Neutrophil (primary cell): ENCODE measurements at regions not wholly inside any gene's neighbourhood (a gene's known extent, or its start where the extent isn't known, plus 50 kb on each side); places are given as distances from the start of the nearest gene placed in this dataset.
"Not testable (repeated sequence)": the region's sequence is repeated elsewhere in the genome, so short reads cannot be mapped to it uniquely, and the experiment has no call there.

ENCODE experiments used
- H3K27ac ChIP-seq: fragments of 200-600 bp; sonication (generic); 2 replicates; pipeline ENCODE4 v1.5.1; 2016; ENCODE audit warnings: mild to moderate bottlenecking, moderate library complexity
- H3K27me3 ChIP-seq: fragments of 200-600 bp; sonication (generic); 2 replicates; pipeline ENCODE4 v1.6.0; 2016; ENCODE audit warnings: mild to moderate bottlenecking
- H3K36me3 ChIP-seq: fragments of 200-600 bp; sonication (generic); 2 replicates; pipeline ENCODE4 v1.5.1; 2017
- H3K4me1 ChIP-seq, 2 experiments: fragments of 200-600 bp in 1 of 2; sonication (generic) in 1 of 2; 1 replicate in 1 of 2; 2 replicates in 1 of 2; pipeline versions ENCODE4 v1.5.1 to v1.6.1; 2013 to 2016; ENCODE audit warnings: low read depth in 1 of 2, low read length in 1 of 2, mild to moderate bottlenecking in 1 of 2, moderate library complexity in 1 of 2; ENCODE audit not compliant: control insufficient read depth in 1 of 2, insufficient read depth in 1 of 2
- H3K4me3 ChIP-seq, 2 experiments: fragments of 200-600 bp in 1 of 2; sonication (generic) in 1 of 2; 1 replicate in 1 of 2; 2 replicates in 1 of 2; pipeline ENCODE4 v1.5.1; 2013 to 2016; ENCODE audit warnings: low read depth in 1 of 2, low read length in 1 of 2, mild to moderate bottlenecking in 1 of 2, moderate library complexity in 1 of 2
- H3K9me3 ChIP-seq: fragments of 200-600 bp; sonication (generic); 2 replicates; pipeline ENCODE4 v1.5.1; 2016
- TF ChIP-seq, protein P1 (sequence below): fragments of 200-600 bp; sonication (generic); IDR thresholded peaks from 2 replicates; pipeline ENCODE4 v1.5.1; 2016; ENCODE audit warnings: antibody characterized with exemption

- peaks cover 12% of the 10 kb centered on the region for H3K36me3 ChIP-seq
- no peaks in the 10 kb centered on the region for H3K27me3 ChIP-seq
- H3K4me1 ChIP-seq = peaks cover 0 to 14% of the 10 kb centered on the region in 2 experiments
- TF ChIP-seq, protein P1, sequence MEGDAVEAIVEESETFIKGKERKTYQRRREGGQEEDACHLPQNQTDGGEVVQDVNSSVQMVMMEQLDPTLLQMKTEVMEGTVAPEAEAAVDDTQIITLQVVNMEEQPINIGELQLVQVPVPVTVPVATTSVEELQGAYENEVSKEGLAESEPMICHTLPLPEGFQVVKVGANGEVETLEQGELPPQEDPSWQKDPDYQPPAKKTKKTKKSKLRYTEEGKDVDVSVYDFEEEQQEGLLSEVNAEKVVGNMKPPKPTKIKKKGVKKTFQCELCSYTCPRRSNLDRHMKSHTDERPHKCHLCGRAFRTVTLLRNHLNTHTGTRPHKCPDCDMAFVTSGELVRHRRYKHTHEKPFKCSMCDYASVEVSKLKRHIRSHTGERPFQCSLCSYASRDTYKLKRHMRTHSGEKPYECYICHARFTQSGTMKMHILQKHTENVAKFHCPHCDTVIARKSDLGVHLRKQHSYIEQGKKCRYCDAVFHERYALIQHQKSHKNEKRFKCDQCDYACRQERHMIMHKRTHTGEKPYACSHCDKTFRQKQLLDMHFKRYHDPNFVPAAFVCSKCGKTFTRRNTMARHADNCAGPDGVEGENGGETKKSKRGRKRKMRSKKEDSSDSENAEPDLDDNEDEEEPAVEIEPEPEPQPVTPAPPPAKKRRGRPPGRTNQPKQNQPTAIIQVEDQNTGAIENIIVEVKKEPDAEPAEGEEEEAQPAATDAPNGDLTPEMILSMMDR = no peak
- no peaks in the 10 kb centered on the region for H3K9me3 ChIP-seq
- no peak overlapping the region for H3K27ac ChIP-seq
- no peak overlapping the region for H3K4me3 ChIP-seq
Measured at GRCh38 chrY:7302306-7302705, 390.8 kb upstream of the AMELY start.

DNA sequence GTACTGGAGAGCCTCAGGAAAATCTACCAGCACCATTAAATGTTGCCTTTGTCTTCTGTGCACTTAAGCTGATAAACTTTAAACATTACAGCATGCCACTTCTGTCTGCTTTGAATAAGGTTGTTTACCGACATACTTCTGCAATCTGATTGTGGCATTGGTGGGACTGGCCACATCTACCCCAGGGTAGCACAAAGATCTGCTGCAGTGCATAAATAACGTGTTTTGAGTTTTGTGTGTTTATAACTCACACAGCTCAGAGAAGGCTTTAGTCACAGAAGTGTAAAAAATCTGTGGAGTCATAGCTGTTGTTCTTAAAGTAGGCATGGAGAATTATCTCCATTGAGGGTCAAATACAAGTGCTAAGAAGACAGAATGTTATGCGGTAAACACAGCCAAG is 388.4 kb upstream of the AMELY start:
- peak overlapping the region; percentile 56 for H3K27ac ChIP-seq
- H3K27me3 ChIP-seq = no peaks in the 10 kb centered on the region
- TF ChIP-seq, protein P1 = no peak
- peaks cover 5% of the 10 kb centered on the region for H3K36me3 ChIP-seq
- H3K4me1 ChIP-seq = peaks cover 0 to 14% of the 10 kb centered on the region in 2 experiments
- H3K9me3 ChIP-seq = no peaks in the 10 kb centered on the region
- H3K4me3 ChIP-seq = no peak overlapping the region

GRCh38 chrY:7292113-7292512 is 380.6 kb upstream of the AMELY start:
- peaks cover 0 to 21% of the 10 kb centered on the region in 2 experiments for H3K4me1 ChIP-seq
- no peak overlapping the region for H3K4me3 ChIP-seq
- no peak overlapping the region for H3K27ac ChIP-seq
- no peaks in the 10 kb centered on the region for H3K9me3 ChIP-seq
- TF ChIP-seq, protein P1 = no peak
- H3K27me3 ChIP-seq = no peaks in the 10 kb centered on the region
- no peaks in the 10 kb centered on the region for H3K36me3 ChIP-seq

DNA sequence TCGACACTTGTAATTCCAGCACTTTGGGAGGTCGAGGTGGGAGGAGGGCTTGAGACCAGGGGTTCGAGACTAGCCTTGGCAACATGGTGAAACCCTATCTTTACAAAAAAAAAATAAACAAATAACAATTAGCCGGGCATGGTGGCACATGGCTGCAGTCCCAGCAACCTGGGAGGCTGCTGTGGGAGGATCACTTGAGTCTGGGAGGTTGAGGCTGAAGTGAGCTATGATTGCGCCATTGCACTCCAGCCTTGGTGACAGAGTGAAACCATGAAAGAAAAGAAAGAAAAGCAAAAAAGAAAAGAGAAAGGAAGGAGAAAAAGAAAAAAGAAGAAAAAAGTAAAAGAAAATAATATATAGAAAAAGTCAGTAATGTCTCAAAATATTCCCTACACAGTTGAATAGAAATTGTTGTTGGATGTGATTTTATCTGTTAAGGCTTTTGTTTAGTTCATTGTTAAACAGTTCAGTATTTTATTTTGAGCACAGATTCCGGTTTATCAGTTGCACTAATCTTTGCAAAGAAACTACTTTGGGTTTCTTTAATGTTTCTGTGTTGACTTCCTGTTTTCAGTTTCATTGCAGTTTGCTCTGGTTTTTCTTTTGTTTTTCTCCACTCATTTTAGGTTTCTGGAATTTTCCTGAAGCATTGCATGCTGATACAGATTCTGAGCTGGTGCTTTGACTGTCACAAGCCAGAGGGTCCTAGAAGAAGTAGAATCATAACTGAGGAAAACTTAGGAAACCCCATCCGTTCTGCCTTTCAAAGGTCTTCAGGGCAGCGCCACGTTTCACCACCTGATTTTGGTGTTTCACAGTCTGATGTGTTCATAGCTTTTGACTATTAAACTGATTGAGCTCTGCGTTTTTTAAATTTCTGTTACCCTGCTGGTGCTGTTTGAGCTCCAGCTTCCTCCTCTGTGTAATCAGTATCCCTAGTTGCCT is 378.6 kb upstream of the AMELY start:
- Histone ChIP-seq H3K4me3 (peak overlapping the region in 1 of 2 experiments; percentile 17), H3K27ac (peak overlapping the region; percentile 79), H3K36me3 (no peaks in the 10 kb centered on the region), H3K27me3 (no peaks in the 10 kb centered on the region), H3K9me3 (no peaks in the 10 kb centered on the region), H3K4me1 (peaks cover 0 to 21% of the 10 kb centered on the region in 2 experiments)
- TF ChIP-seq, protein P1 = no peak

- Histone ChIP-seq H3K27ac (peak overlapping the region; percentile 23), H3K4me1 (peaks cover 0 to 27% of the 10 kb centered on the region in 2 experiments), H3K9me3 (no peaks in the 10 kb centered on the region), H3K27me3 (no peaks in the 10 kb centered on the region), H3K4me3 (no peak overlapping the region), H3K36me3 (no peaks in the 10 kb centered on the region)
- TF ChIP-seq, protein P1 = no peak
Measured at GRCh38 chrY:7288611-7289010, 377.1 kb upstream of the AMELY start.

DNA sequence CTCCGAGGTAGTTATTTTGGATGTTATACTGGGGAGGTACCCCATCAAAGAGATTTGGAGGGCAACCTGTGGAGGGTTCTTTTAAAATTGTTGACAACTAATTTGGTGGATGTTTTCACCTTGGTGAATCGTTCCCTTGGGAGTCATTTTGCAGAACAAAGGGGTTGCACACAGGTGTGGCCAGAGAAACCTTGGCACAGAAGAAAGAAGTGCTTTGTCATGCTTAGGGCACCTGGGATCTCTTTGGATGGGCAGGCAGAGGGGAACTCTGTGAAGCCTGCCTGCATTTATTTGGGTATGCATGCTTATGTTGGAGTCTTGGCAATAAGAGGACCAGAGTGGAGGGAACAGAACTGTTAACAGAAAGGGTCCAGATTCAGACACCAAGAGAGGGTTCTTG is 376.4 kb upstream of the AMELY start:
- H3K4me3 ChIP-seq, H3K27me3 ChIP-seq, H3K36me3 ChIP-seq, H3K9me3 ChIP-seq: not testable (repeated sequence)
- Histone ChIP-seq H3K27ac (peak overlapping the region; percentile 23), H3K4me1 (peaks cover 0 to 33% of the 10 kb centered on the region in 2 experiments)
